ENCODE measurements at regions not wholly inside any gene's neighbourhood (a gene's known extent, or its start where the extent isn't known, plus 50 kb on each side); places are given as distances from the start of the nearest gene placed in this dataset.

GRCh38 chr2:66173645-66174044, 261.3 kb upstream of the MEIS1 start:
- Histone ChIP-seq H3K4me1 (ENCODE audit: insufficient read depth) (peaks cover 9% of the 10 kb centered on the region), H4K20me1 (ENCODE audit: insufficient read depth, poor library complexity, severe bottlenecking) (no peaks in the 10 kb centered on the region), H3K27ac (no peak overlapping the region), H3K9me3 (ENCODE audit: low read depth) (no peaks in the 10 kb centered on the region), H2AFZ (no peak overlapping the region), H3K79me2 (no peaks in the 10 kb centered on the region), H3K27me3 (no peaks in the 10 kb centered on the region), H3K4me3 (no peak overlapping the region), H3K36me3 (replicated peaks; ENCODE audit: insufficient read depth, low read depth) (no peaks in the 10 kb centered on the region), H3K9me2 (replicated peaks; ENCODE audit: insufficient read depth) (no peaks in the 10 kb centered on the region), H3K4me2 (no peak overlapping the region)
- 70% methylated on average over 1 of the region's 1 CpG for WGBS (ENCODE audit: low lambda C conversion rate, missing lambda C conversion rate)
- no peak for DNase-seq (ENCODE audit: low spot score)
- no peak for TF ChIP-seq EZH2 (IDR thresholded peaks at IDR 0.05; ENCODE audit: borderline replicate concordance)
- TF ChIP-seq CTCF (IDR thresholded peaks at IDR 0.05; ENCODE audit: poor library complexity) = no peak
- TF ChIP-seq EZH2phosphoT487 (IDR thresholded peaks at IDR 0.05; ENCODE audit: low read depth, severe bottlenecking, unreplicated experiment) = no peak

- no peaks in the 10 kb centered on the region for H3K36me3 ChIP-seq (replicated peaks; ENCODE audit: insufficient read depth, low read depth)
- H3K27me3 ChIP-seq = no peaks in the 10 kb centered on the region
- H2AFZ ChIP-seq = no peak overlapping the region
- TF ChIP-seq EZH2phosphoT487 (IDR thresholded peaks at IDR 0.05; ENCODE audit: low read depth, severe bottlenecking, unreplicated experiment) = no peak
- TF ChIP-seq CTCF (IDR thresholded peaks at IDR 0.05; ENCODE audit: poor library complexity) = no peak
- TF ChIP-seq EZH2 (IDR thresholded peaks at IDR 0.05; ENCODE audit: borderline replicate concordance) = no peak
- no peak overlapping the region for H3K4me3 ChIP-seq
- no peaks in the 10 kb centered on the region for H3K79me2 ChIP-seq
- H3K9me3 ChIP-seq (ENCODE audit: low read depth) = no peaks in the 10 kb centered on the region
- H3K9me2 ChIP-seq (replicated peaks; ENCODE audit: insufficient read depth) = no peaks in the 10 kb centered on the region
- no peaks in the 10 kb centered on the region for H4K20me1 ChIP-seq (ENCODE audit: insufficient read depth, poor library complexity, severe bottlenecking)
- peak overlapping the region; percentile 36 for H3K4me2 ChIP-seq
- WGBS (ENCODE audit: low lambda C conversion rate, missing lambda C conversion rate) = 27% methylated on average over 5 of the region's 5 CpGs
- peak; percentile 17 for DNase-seq (ENCODE audit: low spot score)
- peak overlapping the region; percentile 43 for H3K27ac ChIP-seq
- H3K4me1 ChIP-seq (ENCODE audit: insufficient read depth) = peaks cover 9% of the 10 kb centered on the region
Observed at GRCh38 chr2:66171530-66171929, 263.4 kb upstream of the MEIS1 start.

DNA sequence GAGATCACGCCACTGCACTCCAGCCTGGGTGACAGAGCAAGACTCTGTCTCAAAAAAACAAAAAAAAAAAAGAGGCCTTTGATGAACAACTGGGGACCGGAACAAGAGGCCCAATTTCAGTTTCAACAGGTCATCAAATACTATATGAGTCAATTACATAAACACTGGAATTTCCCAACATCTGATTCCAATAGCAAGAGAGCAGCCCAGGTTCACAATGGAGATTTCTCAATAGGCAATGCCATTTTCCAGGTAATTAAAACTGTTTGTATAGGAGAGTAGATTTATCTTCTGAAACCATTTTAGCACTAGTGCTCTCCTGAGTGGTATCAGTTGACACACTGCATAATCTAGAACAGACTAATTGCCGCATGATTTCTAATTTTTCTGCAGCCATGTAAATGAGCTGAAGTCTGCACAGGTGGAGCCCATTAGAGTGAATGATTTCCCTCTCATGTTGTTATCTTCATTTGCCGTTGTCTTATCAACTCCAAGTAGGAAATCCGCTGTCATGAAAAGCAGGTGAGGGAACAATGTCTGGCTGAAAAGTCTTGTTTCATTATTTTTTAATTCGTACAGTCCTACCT, 264.1 kb upstream of the MEIS1 start:
- peak overlapping the region; percentile 43 for H3K27ac ChIP-seq
- no peak overlapping the region for H2AFZ ChIP-seq
- no peaks in the 10 kb centered on the region for H4K20me1 ChIP-seq (ENCODE audit: insufficient read depth, poor library complexity, severe bottlenecking)
- H3K9me2 ChIP-seq (replicated peaks; ENCODE audit: insufficient read depth) = no peaks in the 10 kb centered on the region
- TF ChIP-seq CTCF (IDR thresholded peaks at IDR 0.05; ENCODE audit: poor library complexity) (no peak), EZH2phosphoT487 (IDR thresholded peaks at IDR 0.05; ENCODE audit: low read depth, severe bottlenecking, unreplicated experiment) (no peak), EZH2 (IDR thresholded peaks at IDR 0.05; ENCODE audit: borderline replicate concordance) (no peak)
- no peak for DNase-seq (ENCODE audit: low spot score)
- no peaks in the 10 kb centered on the region for H3K9me3 ChIP-seq (ENCODE audit: low read depth)
- H3K79me2 ChIP-seq = no peaks in the 10 kb centered on the region
- no peaks in the 10 kb centered on the region for H3K27me3 ChIP-seq
- peak overlapping the region; percentile 36 for H3K4me2 ChIP-seq
- 53% methylated on average over 6 of the region's 6 CpGs for WGBS (ENCODE audit: low lambda C conversion rate, missing lambda C conversion rate)
- no peaks in the 10 kb centered on the region for H3K36me3 ChIP-seq (replicated peaks; ENCODE audit: insufficient read depth, low read depth)
- no peak overlapping the region for H3K4me3 ChIP-seq
- H3K4me1 ChIP-seq (ENCODE audit: insufficient read depth) = peaks cover 9% of the 10 kb centered on the region
